AG04450 (cell line): ENCODE measurements at regions not wholly inside any gene's neighbourhood (a gene's known extent, or its start where the extent isn't known, plus 50 kb on each side); places are given as distances from the start of the nearest gene placed in this dataset.

Experiments
- CTCF ChIA-PET: fragments of 300-600, 350-600 bp; formaldehyde crosslinking; extraction: SDS; loops from one replicate; lab custom pipeline; 2022; ENCODE audit warnings: antibody characterized with exemption, inconsistent platforms; lab: Charles Lee
- POLR2A ChIA-PET: fragments of 350-600 bp; formaldehyde crosslinking; extraction: SDS; loops from one replicate; lab custom pipeline; 2021; ENCODE audit warnings: antibody characterized with exemption, inconsistent platforms; lab: Yijun Ruan, JAX
- DNase-seq: peaks from one replicate; pipeline ENCODE4 v3.0.0-alpha.2; 2011; ENCODE audit warnings: low read depth, low spot score
- H3K27ac ChIP-seq: one replicate; pipeline ENCODE4 v1.5.1; 2012; ENCODE audit warnings: low read depth, low read length, control low read depth
- H3K27me3 ChIP-seq: one replicate; pipeline ENCODE4 v1.6.0; 2012; ENCODE audit warnings: low read length; ENCODE audit not compliant: control insufficient read depth, insufficient read depth
- H3K4me3 ChIP-seq: 2 replicates; pipeline ENCODE4 v1.5.1; 2011; ENCODE audit warnings: mild to moderate bottlenecking, low read depth, low read length, control low read depth
- H3K9me3 ChIP-seq: 2 replicates; pipeline ENCODE4 v1.5.1; 2012; ENCODE audit warnings: low read length; ENCODE audit not compliant: control insufficient read depth, insufficient read depth
- TF ChIP-seq, protein P1 (sequence below): IDR thresholded peaks from 2 replicates; pipeline ENCODE4 v1.5.1; 2011; ENCODE audit warnings: low read depth, low read length, control low read depth, inconsistent platforms

DNA sequence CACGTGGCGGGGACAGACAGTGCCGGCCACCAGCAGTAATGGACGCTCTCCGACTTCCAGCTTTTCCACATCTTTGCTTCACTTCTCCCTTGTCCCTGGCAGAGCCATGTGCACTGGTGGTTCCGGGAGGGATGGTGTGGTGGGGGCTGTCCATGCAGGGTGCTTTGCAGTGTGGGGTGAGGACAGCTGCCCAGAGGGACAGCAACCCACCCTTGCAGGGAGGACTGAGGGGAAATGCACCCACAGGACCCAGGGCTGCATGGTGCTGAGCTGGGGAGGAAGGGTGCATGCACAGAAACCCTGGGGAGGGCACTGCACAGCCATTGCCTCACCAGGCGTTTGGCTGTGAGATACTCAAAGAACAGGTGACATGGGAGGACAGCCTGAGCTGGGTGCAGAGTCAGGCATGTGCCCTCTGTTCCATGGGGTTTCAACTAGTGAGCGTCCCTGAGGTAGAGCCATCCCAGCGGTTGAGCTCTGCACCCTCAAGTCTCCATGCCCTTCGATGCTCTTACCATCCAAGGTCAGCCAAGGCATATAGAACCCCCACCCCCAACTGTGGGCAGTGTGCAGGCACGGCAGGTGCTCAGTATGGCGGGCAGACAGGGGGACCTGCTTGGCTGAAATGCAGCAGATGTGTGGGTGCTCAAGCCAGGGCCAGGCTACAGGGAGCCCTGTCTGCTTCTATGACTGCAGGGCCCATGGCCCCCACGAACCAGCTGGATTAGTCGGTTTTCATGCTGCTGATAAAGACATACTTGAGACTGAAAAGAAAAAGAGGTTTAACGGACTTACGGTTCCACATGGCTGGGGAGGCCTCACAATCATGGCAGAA is 239.7 kb downstream of the TTLL2 start:
- H3K27ac ChIP-seq = no peak overlapping the region

DNA sequence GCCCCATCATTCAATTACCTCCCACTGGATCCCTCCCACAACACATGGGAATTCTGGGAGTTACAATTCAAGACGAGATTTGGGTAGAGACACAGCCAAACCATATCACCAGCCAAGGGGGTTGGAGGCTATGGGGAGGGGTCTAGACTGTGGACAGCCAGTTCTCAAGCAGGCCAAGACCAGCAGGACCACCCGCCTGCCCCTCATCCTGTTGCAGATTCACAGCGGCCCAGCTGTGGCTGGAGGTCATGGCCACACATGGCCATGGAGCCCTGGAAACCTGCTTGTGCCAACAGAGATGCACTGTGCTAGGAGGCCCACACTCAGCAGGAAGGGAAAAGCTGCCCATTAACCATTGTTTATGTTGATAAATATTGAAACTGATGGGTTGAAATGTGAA is 240.5 kb downstream of the TTLL2 start:
- Histone ChIP-seq H3K27ac (no peak overlapping the region), H3K9me3 (peaks cover 80% of the 10 kb centered on the region)
- POLR2A ChIA-PET = no interaction called here

More for the DNA sequence above, 239.7 kb downstream of the TTLL2 start:
- CTCF ChIA-PET = no interaction called here
- DNase-seq = no peak
- Histone ChIP-seq H3K27me3 (no peaks in the 10 kb centered on the region), H3K4me3 (no peak overlapping the region), H3K9me3 (peaks cover 79% of the 10 kb centered on the region)
- TF ChIP-seq, protein P1, sequence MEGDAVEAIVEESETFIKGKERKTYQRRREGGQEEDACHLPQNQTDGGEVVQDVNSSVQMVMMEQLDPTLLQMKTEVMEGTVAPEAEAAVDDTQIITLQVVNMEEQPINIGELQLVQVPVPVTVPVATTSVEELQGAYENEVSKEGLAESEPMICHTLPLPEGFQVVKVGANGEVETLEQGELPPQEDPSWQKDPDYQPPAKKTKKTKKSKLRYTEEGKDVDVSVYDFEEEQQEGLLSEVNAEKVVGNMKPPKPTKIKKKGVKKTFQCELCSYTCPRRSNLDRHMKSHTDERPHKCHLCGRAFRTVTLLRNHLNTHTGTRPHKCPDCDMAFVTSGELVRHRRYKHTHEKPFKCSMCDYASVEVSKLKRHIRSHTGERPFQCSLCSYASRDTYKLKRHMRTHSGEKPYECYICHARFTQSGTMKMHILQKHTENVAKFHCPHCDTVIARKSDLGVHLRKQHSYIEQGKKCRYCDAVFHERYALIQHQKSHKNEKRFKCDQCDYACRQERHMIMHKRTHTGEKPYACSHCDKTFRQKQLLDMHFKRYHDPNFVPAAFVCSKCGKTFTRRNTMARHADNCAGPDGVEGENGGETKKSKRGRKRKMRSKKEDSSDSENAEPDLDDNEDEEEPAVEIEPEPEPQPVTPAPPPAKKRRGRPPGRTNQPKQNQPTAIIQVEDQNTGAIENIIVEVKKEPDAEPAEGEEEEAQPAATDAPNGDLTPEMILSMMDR = no peak
- POLR2A ChIA-PET = no interaction called here

DNA sequence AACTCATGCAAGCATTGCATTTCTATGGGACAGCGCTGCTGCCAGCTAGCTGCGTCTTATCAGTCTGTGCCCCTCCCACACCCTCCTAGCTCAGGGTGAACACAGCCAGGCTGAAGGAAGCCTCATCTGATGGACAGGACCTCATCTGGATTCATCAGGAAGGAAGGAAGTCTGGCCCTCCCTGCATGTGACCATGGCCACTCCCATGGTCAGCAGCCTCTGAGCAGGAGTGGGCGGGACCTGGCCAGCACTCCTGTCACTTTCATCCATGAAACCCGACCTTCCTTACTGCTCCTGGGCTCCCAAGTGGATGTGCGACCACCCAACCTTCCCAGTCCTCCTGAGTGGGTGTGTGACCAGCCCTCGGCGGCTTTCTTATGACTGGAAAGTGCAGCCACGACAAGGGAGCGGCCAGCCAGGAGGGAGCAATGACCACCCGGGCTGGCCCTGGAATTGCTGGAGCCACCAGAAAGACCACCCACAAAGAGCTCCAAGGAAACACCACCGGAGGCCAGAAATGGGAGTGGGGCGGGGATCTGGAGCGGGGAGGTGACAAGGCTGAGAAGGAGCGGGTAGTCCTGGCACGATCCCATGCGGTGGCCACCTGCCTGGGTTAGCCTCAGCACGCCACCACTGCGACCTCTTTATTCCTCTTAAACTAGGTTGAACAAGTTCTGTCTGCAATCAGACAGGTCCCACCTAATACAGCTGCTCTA is 241.2 kb downstream of the TTLL2 start:
- ChIA-PET POLR2A (no interaction called here), CTCF (no interaction called here)
- TF ChIP-seq, protein P1 = no peak
- no peak for DNase-seq
- H3K4me3 ChIP-seq = no peak overlapping the region
- H3K9me3 ChIP-seq = peaks cover 80% of the 10 kb centered on the region
- no peak overlapping the region for H3K27ac ChIP-seq
- no peaks in the 10 kb centered on the region for H3K27me3 ChIP-seq

More for the DNA sequence above, 240.5 kb downstream of the TTLL2 start:
- H3K27me3 ChIP-seq = no peaks in the 10 kb centered on the region
- TF ChIP-seq, protein P1 = no peak
- CTCF ChIA-PET = no interaction called here
- no peak for DNase-seq
- H3K4me3 ChIP-seq = no peak overlapping the region

DNA sequence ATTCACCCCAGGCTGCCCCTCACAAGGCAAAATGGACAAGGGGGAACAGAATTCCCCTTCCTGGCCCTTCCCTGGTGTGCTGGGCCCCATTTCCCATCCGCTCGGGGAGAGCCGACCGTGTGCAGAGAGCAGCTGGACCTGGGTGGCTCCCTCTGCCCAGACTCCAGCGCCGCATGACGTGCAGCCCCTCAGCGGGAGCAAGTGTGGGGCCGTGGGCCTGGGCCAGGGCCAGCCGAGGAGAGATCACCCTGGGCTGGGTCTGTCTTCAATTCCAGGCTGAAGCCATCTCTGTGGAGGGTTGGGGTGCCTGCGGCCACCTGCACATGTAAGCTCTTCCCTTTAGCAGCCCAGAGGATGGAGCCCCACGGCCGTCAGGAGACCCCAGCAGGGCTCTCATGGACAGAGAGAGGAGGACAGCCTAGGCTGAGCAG is 241.8 kb downstream of the TTLL2 start:
- Histone ChIP-seq H3K9me3 (peaks cover 80% of the 10 kb centered on the region), H3K27me3 (no peaks in the 10 kb centered on the region), H3K4me3 (no peak overlapping the region), H3K27ac (no peak overlapping the region)
- ChIA-PET CTCF (no interaction called here), POLR2A (no interaction called here)
- no peak for DNase-seq
- TF ChIP-seq, protein P1 = no peak
